AG10803 (cell line): ENCODE measurements at regions not wholly inside any gene's neighbourhood (a gene's known extent, or its start where the extent isn't known, plus 50 kb on each side); places are given as distances from the start of the nearest gene placed in this dataset.
"Not testable (repeated sequence)": the region's sequence is repeated elsewhere in the genome, so short reads cannot be mapped to it uniquely, and the experiment has no call there.

Experiments used
- DNase-seq: peaks from one replicate; pipeline ENCODE4 v3.0.0; 2010; ENCODE audit warnings: low read depth
- H3K4me3 ChIP-seq: 2 replicates; pipeline ENCODE4 v1.5.1; 2011; ENCODE audit warnings: mild to moderate bottlenecking, low read length, control low read depth
- CTCF ChIP-seq: conservative IDR thresholded peaks from 2 replicates; pipeline ENCODE4 v1.5.1; 2011; ENCODE audit warnings: mild to moderate bottlenecking, low read length, control low read depth, inconsistent platforms

GRCh38 chr10:65423043-65423442 lies 1502.8 kb upstream of the LRRTM3 start:
- no peak for TF ChIP-seq CTCF
- no peak for DNase-seq
- H3K4me3 ChIP-seq, result no peak overlapping the region

DNA sequence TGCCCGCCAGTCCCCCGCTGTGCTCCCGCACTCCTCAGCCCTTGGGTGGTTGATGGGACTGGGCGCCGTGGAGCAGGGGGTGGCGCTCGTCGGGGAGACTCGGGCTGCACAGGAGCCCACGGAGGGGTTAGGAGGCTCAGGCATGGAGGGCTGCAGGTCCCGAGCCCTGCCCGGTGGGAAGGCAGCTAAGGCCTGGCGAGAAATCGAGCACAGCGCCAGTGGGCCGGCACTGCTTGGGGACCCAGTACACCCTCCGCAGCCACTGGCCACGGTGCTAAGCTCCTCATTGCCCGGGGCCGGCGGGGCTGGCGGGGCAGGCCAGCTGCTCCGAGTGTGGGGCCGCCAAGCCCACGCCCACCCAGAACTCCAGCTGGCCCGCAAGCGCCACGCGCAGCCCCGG lies 1496.5 kb upstream of the LRRTM3 start:
- not testable (repeated sequence) for DNase-seq, H3K4me3 ChIP-seq

- no peak for TF ChIP-seq CTCF
- no peak for DNase-seq
- no peak overlapping the region for H3K4me3 ChIP-seq
Measured at GRCh38 chr10:65430979-65431378, 1494.9 kb upstream of the LRRTM3 start.

GRCh38 chr10:65470986-65471385 lies 1454.8 kb upstream of the LRRTM3 start:
- no peak for DNase-seq
- no peak for TF ChIP-seq CTCF
- no peak overlapping the region for H3K4me3 ChIP-seq

GRCh38 chr10:65482848-65483247 lies 1443.0 kb upstream of the LRRTM3 start:
- TF ChIP-seq CTCF, result no peak
- no peak for DNase-seq
- H3K4me3 ChIP-seq, result no peak overlapping the region

DNA sequence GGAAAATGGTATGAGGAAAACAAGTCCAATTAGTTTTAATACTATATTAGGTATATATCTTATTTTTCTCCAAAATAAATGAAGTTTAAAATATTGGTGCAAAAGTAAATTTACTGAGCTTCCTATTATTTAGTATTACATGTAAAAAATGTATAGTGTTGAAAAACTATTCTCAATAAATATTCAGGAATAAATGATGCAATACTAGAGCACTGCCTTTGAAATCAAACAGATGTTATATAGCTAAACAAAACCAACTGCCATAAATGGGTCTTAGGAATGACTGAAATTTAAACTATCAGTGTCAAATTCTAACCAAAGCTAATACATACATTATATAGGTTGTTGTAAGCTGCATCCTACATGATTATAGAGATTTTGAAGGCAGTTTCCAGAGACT lies 1434.0 kb upstream of the LRRTM3 start:
- no peak overlapping the region for H3K4me3 ChIP-seq
- DNase-seq, result no peak
- TF ChIP-seq CTCF, result no peak

DNA sequence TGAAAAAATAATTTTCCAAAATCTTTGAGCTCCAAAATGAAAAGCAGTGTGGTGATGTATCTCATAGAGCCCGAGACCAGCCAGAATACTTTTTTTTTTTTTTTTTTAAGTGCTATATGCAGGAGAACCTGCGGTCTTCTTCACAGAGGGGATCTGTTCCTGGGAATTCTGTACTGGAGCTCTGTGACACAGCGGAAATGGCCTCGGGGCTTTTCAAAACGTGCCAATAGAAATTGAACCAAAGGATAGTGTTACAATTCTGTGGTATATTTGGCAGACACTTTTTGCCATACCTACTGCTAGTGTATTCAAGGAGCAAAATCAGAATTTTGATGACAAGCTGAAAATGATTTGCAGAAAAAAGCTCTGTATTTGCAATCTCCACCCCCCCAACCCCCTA lies 1429.3 kb upstream of the LRRTM3 start:
- no peak for TF ChIP-seq CTCF
- H3K4me3 ChIP-seq, result no peak overlapping the region
- DNase-seq, result no peak

- no peak for DNase-seq
- H3K4me3 ChIP-seq, result no peak overlapping the region
- TF ChIP-seq CTCF, result no peak
Measured at GRCh38 chr10:65497837-65498236, 1428.0 kb upstream of the LRRTM3 start.
